NCI-H2081 treated with DMSO at 0.1 percent for 48 hours (cell line): ENCODE measurements at regions not wholly inside any gene's neighbourhood (a gene's known extent, or its start where the extent isn't known, plus 50 kb on each side); places are given as distances from the start of the nearest gene placed in this dataset.

Experiments
- DNase-seq: peaks from one replicate; lab custom pipeline; 2025; lab: John Stamatoyannopoulos, UW

DNA sequence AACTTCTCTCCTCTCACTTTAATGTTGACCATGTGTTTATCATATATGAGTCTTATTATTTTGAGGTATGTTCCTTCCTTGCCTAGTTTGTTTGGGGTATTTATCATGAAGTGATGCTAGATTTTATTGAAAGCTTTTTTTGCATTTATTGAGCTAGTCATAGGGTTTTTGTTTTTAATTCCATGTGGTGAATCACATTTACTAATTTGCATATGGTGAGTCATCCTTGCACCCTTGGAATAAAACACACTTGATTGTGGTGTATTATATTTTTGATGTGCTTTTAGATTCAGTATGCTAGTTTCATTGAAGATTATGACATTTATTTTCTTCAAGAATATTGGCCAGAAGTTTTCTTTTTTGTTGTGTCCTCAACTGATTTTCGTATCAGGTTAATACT lies 464.6 kb downstream of the PCDH18 start:
- DNase-seq: no peak

- DNase-seq: no peak
Observed at GRCh38 chr4:137065311-137065710, 467.0 kb downstream of the PCDH18 start.

DNA sequence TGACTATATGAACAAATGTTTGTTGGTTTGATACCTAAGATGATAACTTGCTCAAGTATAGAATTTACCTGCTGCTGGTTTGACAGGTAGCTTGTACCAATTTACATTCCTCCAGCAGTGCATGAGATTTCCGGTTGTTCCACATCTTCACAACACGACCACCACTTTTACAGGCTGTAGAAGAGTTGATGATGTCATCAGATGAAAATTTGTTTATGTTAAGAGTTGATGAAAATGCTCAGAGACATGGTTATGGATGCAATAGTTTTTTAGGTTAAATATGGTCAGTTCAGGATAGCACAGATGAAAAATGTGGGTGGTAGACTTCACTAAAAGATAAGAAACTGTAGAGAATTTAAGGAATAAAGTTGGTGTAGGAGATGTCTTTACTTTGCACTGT lies 468.3 kb downstream of the PCDH18 start:
- DNase-seq: no peak

GRCh38 chr4:137043184-137043583 lies 489.1 kb downstream of the PCDH18 start:
- DNase-seq: no peak

DNA sequence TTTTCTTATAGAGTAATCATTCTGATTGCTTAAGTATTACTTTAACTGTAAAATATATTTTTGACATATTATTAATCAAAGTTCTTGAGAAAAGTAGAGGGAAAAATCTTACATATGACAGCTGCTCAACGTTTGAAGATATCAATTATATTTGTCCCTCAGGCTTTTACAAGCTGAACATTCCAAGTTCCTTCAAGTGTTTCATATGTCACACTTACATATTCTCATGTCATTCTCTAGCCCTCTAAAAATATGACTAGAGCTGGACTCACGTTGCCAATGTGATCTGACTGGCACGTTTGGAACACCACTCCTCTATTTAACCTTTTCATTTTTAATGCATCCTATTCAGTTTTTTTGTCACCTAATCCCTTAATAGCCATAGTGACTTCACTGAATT lies 492.9 kb downstream of the PCDH18 start:
- no peak for DNase-seq

- DNase-seq: peak; percentile 64
Observed at GRCh38 chr4:137032222-137032621, 500.1 kb downstream of the PCDH18 start.

GRCh38 chr4:137029026-137029425 lies 503.3 kb downstream of the PCDH18 start:
- no peak for DNase-seq

DNA sequence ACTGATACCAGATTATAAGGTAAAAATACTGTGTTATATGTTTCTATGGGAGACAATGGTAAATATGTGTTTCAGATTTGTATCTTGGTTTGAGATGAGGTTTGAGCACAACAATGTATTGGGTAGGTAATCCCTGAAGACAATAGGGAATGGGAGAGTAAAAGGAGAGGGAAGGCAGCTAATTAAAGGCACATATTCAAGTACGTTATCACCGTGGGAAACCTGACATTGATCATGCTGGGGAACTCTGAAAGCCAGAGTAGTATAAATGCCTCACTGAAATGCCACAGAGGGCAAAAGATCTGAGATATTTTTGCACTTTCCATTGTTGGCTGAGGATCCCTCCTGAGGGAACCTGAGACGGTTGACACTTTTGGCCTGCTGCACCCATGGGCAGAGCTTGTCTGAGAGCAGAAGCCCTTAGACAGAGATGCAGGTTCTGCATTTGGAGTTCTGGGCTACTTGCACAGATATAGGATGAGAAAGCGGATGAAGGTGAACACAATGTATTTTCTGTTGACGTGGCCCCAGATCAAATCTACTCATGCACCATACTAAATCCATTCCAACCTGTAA lies 506.7 kb downstream of the PCDH18 start:
- DNase-seq: no peak

DNA sequence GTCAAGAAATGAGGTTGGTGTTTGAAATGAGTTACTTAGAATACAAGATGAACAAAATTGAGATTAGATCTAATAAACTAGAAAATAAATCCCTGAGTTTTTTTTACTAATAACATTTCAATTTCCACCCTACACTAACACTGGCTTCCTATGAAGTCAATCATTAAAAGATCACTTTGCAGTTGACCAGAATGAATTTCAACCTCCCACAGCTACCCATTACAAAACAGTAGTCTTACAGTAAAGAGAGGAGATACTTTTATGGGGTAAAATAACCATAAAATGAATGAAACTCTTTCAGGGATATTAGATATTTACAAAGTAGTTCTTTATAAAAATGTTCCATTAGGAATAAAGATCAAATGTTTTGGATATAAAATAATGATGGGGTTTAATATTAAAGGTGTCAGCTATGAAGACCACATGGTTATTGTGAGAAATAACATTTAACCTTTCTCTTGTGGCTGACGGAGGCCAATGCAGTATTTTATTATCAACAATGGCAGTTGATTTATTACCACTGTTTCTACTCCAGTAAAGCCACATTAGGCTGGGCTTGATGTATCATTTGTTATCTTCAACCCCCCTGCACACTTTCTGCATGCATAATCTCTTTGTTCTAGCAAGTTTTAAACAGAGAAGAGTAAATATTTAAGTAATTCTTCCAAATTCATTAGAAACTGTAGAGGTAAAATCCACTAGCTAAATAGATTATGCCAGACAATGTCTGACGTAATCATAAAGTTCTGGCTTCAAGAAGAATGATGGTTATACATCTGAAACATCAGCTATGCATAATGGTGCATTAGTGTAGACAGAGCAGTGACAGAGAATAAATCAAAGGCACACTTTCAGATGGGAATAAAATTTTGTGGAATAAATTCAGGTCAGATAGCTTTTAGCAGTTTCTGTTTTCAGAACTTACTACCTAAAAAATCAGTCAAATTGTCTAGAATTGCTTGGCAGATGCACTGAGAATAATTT lies 516.6 kb downstream of the PCDH18 start:
- no peak for DNase-seq

DNA sequence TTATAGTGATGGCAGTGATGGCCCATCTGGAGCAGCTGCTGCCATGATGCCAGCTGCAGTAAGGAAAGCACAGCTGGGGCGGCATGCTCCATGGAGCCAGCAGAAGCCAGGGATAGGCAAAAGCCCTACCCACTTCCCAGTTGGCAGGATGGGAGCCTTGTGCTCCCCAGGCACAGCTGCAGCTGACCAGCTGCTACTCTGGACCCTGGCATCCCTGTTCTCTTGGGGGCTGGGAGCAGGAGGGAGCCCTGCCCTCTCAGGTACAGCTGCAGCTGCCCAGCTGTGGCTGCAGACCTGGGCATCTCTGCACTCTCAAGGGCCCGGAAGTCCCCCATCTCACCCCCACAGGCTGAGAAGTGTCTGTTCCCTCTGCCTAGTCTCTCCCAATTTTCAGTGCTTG lies 531.9 kb downstream of the PCDH18 start:
- DNase-seq: no peak

- no peak for DNase-seq
Observed at GRCh38 chr4:136992032-136992431, 540.3 kb downstream of the PCDH18 start.

DNA sequence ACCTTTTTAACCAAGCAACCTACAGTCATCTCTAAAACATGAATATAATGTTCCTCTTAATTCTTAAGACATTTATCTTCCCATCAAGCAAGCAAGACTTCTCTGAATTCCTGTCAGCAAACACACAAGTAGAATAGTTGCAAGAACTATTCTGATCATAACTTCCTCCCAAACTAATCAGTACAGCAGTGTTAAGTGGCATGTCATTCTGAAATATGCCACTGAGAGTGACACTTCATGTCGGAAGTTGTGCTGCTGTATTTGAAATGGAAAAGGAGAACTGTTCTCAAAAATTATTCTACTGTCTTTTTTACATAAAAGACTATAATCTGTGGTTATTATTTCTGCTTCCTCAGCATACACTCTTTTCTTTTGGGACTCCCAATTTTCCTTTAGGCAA lies 546.6 kb downstream of the PCDH18 start:
- no peak for DNase-seq

GRCh38 chr4:136967069-136967468 lies 565.2 kb downstream of the PCDH18 start:
- no peak for DNase-seq

- no peak for DNase-seq
Observed at GRCh38 chr4:136965478-136965877, 566.8 kb downstream of the PCDH18 start.

DNA sequence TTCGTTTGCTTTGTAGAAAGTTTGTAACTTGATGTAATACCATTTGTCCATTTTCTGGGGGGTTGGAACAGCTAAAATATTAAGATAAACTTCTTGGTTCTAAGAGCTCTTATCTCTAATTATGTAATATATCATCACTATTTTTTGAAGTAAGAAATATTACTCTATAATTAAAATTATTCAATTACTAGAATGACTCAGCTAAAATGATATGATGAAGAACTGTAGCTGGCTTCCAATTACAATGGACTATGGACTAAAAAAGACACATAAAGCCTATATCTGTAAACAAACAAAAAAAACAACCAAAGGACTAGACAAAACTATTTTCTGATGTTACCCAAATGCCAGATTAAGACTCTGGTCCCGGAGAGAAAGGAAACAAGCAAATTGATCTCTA lies 569.4 kb downstream of the PCDH18 start:
- no peak for DNase-seq

GRCh38 chr4:136946307-136946907 lies 585.9 kb downstream of the PCDH18 start:
- no peak for DNase-seq

DNA sequence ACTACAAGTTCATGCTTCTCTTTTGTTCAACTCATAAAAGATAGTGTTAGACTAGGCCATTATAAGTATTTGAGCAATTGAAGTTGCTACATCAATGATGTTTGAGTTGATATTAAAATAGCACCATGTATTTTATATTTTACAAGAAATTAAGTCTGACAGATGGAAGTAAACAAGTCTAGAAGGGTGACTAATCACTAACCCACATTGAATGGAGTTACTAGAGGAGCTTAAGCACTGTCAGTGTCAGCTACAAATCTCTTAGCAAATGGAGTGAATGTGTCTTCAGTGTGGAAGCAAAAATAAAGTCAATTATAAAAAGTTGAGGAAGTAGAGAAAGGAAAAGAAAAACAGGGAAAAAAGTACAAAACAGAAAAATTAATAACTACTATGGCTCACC lies 592.5 kb downstream of the PCDH18 start:
- no peak for DNase-seq

GRCh38 chr4:136935871-136936270 lies 596.4 kb downstream of the PCDH18 start:
- DNase-seq: no peak

- no peak for DNase-seq
Observed at GRCh38 chr4:136935305-136935704, 597.0 kb downstream of the PCDH18 start.

GRCh38 chr4:136934601-136935000 lies 597.7 kb downstream of the PCDH18 start:
- DNase-seq: no peak

DNA sequence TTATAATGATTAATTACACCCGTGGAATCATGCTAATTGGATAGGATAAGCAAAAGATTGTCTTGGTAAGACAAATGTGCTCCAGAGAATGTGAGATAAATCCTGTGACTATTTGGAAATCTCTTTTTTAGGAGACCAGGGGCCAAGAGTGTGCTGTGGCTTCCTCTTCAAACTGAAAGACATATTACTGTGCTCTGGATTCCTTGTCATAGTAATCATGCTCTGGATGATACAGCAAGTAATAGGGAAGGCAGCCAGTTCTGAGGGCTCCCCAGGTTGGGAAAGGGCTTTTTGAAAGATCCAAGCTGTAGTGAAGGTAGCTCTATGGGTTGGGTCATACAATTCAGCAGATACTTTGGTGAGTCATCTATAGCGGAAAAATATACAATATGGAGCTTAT lies 600.5 kb downstream of the PCDH18 start:
- DNase-seq: no peak

DNA sequence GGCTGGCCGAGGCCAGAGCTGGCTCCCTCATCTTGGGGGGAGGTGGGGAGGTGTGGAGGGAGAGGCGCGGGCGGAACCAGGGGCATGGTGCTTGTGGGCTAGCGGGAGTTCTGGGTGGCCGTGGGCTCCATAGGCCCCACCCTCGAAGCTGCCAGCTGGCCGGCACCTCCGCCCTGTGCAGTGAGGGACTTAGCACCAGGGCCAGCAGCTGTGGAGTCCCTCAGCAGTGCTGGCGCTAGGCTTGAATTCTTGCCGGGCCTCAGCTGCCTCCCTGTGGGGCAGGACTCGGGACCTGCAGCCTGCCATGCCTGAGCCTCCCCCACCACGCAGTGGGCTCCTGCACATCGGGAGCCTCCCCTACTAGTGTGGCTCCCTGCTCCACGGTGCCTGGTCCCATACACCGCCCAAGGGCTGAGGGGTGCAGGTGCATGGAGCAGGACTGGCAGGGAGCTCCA lies 603.3 kb downstream of the PCDH18 start:
- DNase-seq: no peak

- no peak for DNase-seq
Observed at GRCh38 chr4:136927172-136927571, 605.1 kb downstream of the PCDH18 start.
